ENCODE measurements at regions not wholly inside any gene's neighbourhood (a gene's known extent, or its start where the extent isn't known, plus 50 kb on each side); places are given as distances from the start of the nearest gene placed in this dataset.

DNA sequence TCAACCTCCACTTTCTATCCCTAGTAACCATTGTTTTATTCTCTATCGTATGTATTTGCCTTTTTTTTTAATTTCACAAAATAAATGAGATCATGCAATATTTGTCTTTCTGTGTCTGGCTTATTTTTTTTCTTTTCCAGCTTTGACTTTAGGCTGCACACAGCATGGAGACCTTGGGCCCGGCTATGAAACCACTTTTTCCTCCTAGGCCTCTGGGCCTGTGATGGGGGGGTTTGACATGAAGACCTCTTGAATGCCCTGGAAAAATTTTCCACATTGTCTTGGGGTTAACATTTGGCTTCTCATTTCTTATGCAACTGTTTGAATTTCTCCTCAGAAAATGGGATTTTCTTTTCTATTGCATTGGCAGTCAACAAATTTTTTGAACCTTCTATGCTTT is 100.2 kb upstream of the BTG3 start:
- Histone ChIP-seq H3K4me1 (no peaks in the 10 kb centered on the region), H3K4me3 (no peak overlapping the region), H3K36me3 (no peaks in the 10 kb centered on the region), H3K27ac (no peak overlapping the region), H3K27me3 (ENCODE audit: low read depth) (no peaks in the 10 kb centered on the region), H3K9me3 (no peaks in the 10 kb centered on the region)
- no peak for ATAC-seq
- intact Hi-C loops (cut with DNase I): no loop called here
- TF ChIP-seq, protein P1, sequence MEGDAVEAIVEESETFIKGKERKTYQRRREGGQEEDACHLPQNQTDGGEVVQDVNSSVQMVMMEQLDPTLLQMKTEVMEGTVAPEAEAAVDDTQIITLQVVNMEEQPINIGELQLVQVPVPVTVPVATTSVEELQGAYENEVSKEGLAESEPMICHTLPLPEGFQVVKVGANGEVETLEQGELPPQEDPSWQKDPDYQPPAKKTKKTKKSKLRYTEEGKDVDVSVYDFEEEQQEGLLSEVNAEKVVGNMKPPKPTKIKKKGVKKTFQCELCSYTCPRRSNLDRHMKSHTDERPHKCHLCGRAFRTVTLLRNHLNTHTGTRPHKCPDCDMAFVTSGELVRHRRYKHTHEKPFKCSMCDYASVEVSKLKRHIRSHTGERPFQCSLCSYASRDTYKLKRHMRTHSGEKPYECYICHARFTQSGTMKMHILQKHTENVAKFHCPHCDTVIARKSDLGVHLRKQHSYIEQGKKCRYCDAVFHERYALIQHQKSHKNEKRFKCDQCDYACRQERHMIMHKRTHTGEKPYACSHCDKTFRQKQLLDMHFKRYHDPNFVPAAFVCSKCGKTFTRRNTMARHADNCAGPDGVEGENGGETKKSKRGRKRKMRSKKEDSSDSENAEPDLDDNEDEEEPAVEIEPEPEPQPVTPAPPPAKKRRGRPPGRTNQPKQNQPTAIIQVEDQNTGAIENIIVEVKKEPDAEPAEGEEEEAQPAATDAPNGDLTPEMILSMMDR (IDR thresholded peaks at IDR 0.05): no peak
- DNase-seq: no peak

DNA sequence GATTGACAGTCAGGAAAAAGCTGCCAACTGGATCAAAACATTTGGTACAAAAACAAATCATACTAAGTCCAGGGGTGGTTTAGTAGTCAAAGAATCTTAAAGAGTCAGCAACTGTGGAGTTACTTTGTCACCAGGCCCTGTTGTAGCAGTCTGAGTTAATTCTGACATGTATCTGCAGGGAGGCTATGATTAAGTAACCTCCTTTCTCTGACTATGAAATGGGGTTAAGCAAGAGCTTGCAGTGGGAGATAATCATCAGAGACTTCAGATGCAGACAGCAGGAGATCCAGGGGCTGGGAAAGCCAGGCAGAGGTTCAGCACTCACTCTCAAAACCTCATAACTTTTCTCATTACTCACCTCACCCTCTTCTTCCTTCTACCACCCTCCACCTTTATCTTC is 99.2 kb upstream of the BTG3 start:
- H3K27me3 ChIP-seq (ENCODE audit: low read depth): no peaks in the 10 kb centered on the region
- no peaks in the 10 kb centered on the region for H3K9me3 ChIP-seq
- TF ChIP-seq, protein P1 (IDR thresholded peaks at IDR 0.05): no peak
- H3K4me1 ChIP-seq: no peaks in the 10 kb centered on the region
- DNase-seq: no peak
- H3K36me3 ChIP-seq: no peaks in the 10 kb centered on the region
- H3K27ac ChIP-seq: no peak overlapping the region
- intact Hi-C loops (cut with DNase I): no loop called here
- no peak overlapping the region for H3K4me3 ChIP-seq
- ATAC-seq: no peak

DNA sequence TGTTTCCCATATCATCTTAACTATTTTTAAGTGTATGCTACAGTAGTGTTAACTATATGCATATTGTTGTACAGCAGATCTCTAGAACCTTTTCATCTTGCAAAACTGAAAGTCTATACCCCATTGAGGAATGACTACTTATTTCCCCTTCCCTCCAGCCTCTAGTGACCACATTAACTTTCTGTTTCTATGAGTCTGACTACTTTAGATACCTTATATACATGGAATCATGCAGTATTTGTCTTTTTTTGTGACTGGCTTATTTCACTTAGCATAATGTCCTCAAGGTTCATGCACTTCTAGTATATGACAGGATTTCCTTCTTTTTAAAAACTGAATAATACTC is 96.5 kb upstream of the BTG3 start:
- TF ChIP-seq, protein P1 (IDR thresholded peaks at IDR 0.05): no peak
- H3K27ac ChIP-seq: no peak overlapping the region
- DNase-seq (no peak), ATAC-seq (no peak)
- H3K4me1 ChIP-seq: no peaks in the 10 kb centered on the region
- no peaks in the 10 kb centered on the region for H3K27me3 ChIP-seq (ENCODE audit: low read depth)
- no peaks in the 10 kb centered on the region for H3K36me3 ChIP-seq
- H3K4me3 ChIP-seq: no peak overlapping the region
- no peaks in the 10 kb centered on the region for H3K9me3 ChIP-seq
- intact Hi-C loops (cut with DNase I): no loop called here

DNA sequence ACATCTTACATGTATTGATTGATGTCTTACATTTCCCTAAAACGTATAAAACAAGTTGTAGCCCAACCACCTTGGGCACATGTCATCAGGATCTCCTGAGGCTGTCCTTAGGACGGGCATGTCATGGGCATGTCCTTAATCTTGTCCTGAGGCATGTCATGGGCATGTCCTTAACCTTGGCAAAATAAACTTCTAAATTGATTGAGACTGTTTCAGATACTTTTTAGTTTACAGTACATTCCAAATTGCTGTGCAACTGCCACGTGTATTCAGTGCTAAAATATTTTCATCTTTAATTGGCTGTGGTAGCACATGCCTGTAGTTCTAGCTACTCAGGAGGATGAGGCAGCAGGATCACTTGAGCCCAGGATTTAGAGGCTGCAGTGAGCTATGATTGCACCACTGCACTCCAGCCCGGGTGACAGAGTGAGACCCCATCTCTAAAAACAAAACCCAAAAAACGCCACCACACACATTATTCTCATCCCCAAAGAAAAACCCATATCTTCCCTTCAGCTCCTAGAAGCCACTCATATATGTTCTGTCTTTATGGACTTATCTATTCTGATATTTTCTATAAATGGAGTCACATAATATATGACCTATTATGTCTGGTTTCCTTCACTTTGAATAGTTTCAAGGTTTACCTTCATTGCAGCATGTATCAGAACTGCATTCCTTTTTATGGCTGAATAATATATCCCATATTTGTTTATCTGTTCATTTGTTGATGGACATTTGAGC is 96.0 kb upstream of the BTG3 start:
- TF ChIP-seq, protein P1 (IDR thresholded peaks at IDR 0.05): no peak
- ATAC-seq (no peak), DNase-seq (no peak)
- no peaks in the 10 kb centered on the region for H3K36me3 ChIP-seq
- no peak overlapping the region for H3K27ac ChIP-seq
- no peaks in the 10 kb centered on the region for H3K27me3 ChIP-seq (ENCODE audit: low read depth)
- no peaks in the 10 kb centered on the region for H3K4me1 ChIP-seq
- intact Hi-C loops (cut with DNase I): no loop called here
- no peak overlapping the region for H3K4me3 ChIP-seq
- no peaks in the 10 kb centered on the region for H3K9me3 ChIP-seq

DNA sequence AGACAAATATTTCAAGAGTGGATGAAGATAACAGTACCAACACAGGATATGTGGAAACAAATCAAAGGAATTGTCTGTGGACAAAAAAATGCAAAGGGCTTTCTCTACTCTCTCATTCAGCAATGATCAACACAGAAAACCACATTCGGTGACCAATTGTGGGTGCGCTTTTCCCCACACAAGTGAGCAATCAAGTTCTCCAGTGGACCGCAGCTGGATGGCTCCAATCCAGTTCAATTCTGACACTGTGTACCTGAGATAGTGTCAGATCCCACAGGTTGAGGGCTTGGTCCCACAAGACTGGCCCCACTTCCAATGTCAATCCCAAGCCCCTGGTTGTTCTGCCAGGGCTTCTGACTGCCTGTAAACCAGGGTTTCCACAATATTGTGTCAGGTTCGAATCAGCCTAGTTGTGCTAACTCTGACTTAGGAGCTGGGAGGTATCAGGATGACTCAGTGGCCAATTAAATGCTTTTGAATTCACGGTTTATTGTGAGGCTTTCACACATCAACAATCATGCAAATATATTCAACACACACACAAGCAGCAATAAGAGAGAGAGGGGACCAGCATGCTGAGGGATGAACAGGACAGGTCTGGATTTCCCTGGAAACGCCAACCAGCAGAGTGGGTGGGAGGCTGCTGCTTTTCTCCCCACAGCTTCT is 87.0 kb upstream of the BTG3 start:
- Histone ChIP-seq H3K36me3 (no peaks in the 10 kb centered on the region), H3K27me3 (ENCODE audit: low read depth) (no peaks in the 10 kb centered on the region), H3K9me3 (no peaks in the 10 kb centered on the region), H3K4me1 (no peaks in the 10 kb centered on the region), H3K4me3 (no peak overlapping the region), H3K27ac (no peak overlapping the region)
- ATAC-seq (no peak), DNase-seq (no peak)
- intact Hi-C loops (cut with DNase I): no loop called here
- TF ChIP-seq, protein P1 (IDR thresholded peaks at IDR 0.05): no peak
